OCI-LY7 (cell line): ENCODE measurements at regions not wholly inside any gene's neighbourhood (a gene's known extent, or its start where the extent isn't known, plus 50 kb on each side); places are given as distances from the start of the nearest gene placed in this dataset.

Experiments
- EZH2phosphoT487 ChIP-seq: fragments of 200-600 bp; sonication (generic); IDR thresholded peaks from 2 replicates; pipeline ENCODE4 v1.6.1; 2018; ENCODE audit warnings: low read depth, borderline replicate concordance, mild to moderate bottlenecking, mixed run types, antibody characterized with exemption, low read length, moderate library complexity, mixed read lengths
- TF ChIP-seq, protein P1 (sequence below): fragments of 200-600 bp; sonication (generic); conservative IDR thresholded peaks from 2 replicates; pipeline ENCODE4 v1.5.1; 2014; ENCODE audit warnings: mild to moderate bottlenecking, antibody characterized with exemption, low read length, moderate library complexity, mixed read lengths

GRCh38 chr3:178169421-178169820 is 366.8 kb upstream of the KCNMB2 start:
- TF ChIP-seq, protein P1, sequence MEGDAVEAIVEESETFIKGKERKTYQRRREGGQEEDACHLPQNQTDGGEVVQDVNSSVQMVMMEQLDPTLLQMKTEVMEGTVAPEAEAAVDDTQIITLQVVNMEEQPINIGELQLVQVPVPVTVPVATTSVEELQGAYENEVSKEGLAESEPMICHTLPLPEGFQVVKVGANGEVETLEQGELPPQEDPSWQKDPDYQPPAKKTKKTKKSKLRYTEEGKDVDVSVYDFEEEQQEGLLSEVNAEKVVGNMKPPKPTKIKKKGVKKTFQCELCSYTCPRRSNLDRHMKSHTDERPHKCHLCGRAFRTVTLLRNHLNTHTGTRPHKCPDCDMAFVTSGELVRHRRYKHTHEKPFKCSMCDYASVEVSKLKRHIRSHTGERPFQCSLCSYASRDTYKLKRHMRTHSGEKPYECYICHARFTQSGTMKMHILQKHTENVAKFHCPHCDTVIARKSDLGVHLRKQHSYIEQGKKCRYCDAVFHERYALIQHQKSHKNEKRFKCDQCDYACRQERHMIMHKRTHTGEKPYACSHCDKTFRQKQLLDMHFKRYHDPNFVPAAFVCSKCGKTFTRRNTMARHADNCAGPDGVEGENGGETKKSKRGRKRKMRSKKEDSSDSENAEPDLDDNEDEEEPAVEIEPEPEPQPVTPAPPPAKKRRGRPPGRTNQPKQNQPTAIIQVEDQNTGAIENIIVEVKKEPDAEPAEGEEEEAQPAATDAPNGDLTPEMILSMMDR = no peak
- TF ChIP-seq EZH2phosphoT487 = no peak
